ENCODE measurements at regions not wholly inside any gene's neighbourhood (a gene's known extent, or its start where the extent isn't known, plus 50 kb on each side); places are given as distances from the start of the nearest gene placed in this dataset.
"Not testable (repeated sequence)": the region's sequence is repeated elsewhere in the genome, so short reads cannot be mapped to it uniquely, and the experiment has no call there.

DNA sequence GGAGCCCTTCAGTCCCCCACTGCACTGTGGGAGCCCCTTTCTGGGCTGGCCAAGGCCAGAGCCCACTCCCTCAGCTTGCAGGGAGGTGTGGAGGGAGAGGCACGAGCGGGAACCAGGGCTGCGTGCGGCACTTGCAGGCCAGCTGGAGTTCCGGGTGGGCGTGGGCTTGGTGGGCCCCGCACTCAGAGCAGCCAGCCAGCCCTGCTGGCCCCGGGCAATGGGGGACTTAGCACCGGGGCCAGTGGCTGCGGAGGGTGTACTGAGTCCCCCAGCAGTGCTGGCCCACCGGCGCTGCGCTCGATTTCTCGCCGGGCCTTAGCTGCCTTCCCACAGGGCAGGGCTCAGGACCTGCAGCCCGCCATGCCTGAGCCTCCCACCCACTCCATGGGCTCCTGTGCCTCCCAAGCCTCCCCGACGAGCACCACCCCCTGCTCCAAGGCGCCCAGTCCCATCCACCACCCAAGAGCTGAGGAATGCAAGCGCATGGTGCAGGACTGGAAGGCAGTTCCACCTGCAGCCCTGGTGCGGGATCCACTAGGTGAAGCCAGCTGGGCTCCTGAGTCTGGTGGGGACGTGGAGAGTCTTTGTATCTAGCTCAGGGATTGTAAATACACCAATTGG lies 776.2 kb downstream of the KCTD8 start:
- not testable (repeated sequence) for DNase-seq

- no peak for DNase-seq
These were observed 768.2 kb downstream of the KCTD8 start for GRCh38 chr4:43680421-43680820.

DNA sequence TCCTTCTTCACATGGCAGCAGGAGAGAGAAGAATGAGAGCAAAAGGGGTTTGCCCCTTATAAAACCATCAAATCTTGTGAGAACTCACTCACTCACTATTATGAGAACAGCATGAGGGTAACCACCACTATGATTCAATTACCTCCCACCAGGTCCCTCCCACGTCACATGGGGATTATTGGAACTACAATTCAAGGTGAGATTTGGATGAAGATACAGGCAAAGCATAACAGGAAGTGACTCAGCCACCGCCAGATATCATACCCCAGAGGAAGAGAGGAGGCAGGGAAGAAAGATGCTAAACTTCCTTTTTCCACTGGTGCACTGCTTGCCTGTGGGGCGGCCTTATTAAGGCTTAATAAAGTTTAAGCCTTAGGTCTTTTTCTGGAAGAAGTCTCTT lies 766.1 kb downstream of the KCTD8 start:
- DNase-seq = no peak

GRCh38 chr4:43690116-43690515 lies 758.5 kb downstream of the KCTD8 start:
- DNase-seq = no peak

- no peak for DNase-seq
These were observed 754.7 kb downstream of the KCTD8 start for GRCh38 chr4:43693876-43694275.

GRCh38 chr4:43709443-43709842 lies 739.2 kb downstream of the KCTD8 start:
- no peak for DNase-seq

- DNase-seq = no peak
These were observed 731.8 kb downstream of the KCTD8 start for GRCh38 chr4:43716721-43717395.

DNA sequence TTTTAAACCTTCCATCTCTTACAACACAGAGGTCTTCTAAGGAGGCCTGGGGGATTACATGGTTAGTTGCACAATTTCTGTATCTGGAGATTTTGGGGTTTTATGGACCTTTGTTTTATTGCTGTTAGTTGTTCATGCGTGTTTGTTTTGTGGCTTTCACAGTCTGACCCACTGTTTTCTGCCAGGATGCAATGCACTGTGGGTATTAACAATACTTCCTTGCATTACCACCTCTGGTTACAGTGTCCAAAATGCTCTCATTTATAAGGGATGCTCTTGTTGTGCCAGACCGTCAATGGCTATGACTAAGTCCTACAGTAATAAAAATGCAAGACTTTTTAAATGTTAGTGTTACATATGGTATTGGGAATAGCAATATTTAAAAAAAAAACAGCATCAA lies 730.2 kb downstream of the KCTD8 start:
- no peak for DNase-seq

- DNase-seq = no peak
These were observed 715.7 kb downstream of the KCTD8 start for GRCh38 chr4:43732829-43733426.

DNA sequence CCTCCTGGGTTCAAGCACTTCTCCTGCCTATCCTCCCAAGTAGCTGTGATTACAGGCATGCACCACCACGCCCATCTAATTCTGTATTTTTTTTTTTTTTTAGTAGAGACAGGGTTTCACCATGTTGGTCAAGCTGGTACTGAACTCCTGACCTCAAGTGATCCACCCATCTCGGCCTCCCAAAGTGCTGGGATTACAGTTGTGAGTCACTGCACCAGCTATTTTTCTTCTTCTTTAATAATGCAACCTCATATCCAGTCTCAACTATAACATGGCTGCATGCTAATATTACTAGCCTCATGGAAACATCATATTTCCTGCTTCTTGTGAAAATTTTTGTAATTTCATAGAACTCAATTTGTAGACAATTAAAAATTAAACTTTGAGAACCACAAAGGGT lies 706.5 kb downstream of the KCTD8 start:
- DNase-seq = no peak

GRCh38 chr4:43754566-43754965 lies 694.0 kb downstream of the KCTD8 start:
- DNase-seq = no peak

- DNase-seq = peak in 1 of 2 donors; percentile 11
These were observed 691.5 kb downstream of the KCTD8 start for GRCh38 chr4:43757147-43757546.

GRCh38 chr4:43758836-43759235 lies 689.8 kb downstream of the KCTD8 start:
- DNase-seq = no peak

GRCh38 chr4:43763029-43763610 lies 685.5 kb downstream of the KCTD8 start:
- DNase-seq = no peak

GRCh38 chr4:43765514-43765913 lies 683.1 kb downstream of the KCTD8 start:
- no peak for DNase-seq

DNA sequence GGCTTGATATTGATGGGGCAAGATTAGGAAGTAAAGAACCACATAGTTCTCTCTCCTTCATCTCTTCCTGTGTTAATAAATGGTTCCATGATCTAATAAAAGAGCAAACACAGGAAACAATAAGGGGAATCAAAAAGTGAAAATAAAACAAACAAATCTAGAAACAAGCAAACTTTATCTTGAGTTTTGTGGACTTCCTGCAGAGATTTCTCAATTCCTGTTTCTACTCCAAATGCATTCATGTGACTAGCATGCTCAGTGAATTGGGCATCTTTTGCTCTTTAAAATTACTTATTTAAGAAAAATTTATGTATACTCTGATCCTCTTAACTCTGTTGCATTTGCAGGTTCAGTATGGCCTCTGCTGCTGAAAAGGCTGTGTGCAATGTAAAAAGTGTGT lies 682.0 kb downstream of the KCTD8 start:
- no peak for DNase-seq

DNA sequence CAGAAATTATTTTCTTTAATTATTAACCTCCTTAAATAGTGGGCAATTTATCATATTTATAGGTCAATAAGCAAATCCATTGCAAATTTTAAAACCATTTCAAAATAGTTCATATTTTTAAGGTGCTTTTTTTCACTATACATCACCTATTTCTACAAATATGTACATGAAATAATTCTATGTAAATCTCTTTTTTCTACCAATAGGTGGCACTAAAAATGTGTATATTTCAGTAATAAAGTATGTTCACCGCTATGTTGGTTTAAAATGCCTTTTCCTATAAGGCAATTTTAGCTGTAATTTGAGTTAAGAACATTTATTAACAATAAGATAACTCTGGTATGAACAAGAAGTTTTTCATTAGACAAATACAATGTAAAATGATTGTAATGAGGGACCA lies 672.2 kb downstream of the KCTD8 start:
- DNase-seq = peak in 1 of 2 donors; percentile 9

GRCh38 chr4:43778187-43778915 lies 670.3 kb downstream of the KCTD8 start:
- DNase-seq = no peak

- DNase-seq = no peak
These were observed 667.5 kb downstream of the KCTD8 start for GRCh38 chr4:43781125-43781524.

GRCh38 chr4:43782391-43782790 lies 666.2 kb downstream of the KCTD8 start:
- no peak for DNase-seq

GRCh38 chr4:43816116-43816515 lies 632.5 kb downstream of the KCTD8 start:
- DNase-seq = no peak

- no peak for DNase-seq
These were observed 626.0 kb downstream of the KCTD8 start for GRCh38 chr4:43822621-43823020.

DNA sequence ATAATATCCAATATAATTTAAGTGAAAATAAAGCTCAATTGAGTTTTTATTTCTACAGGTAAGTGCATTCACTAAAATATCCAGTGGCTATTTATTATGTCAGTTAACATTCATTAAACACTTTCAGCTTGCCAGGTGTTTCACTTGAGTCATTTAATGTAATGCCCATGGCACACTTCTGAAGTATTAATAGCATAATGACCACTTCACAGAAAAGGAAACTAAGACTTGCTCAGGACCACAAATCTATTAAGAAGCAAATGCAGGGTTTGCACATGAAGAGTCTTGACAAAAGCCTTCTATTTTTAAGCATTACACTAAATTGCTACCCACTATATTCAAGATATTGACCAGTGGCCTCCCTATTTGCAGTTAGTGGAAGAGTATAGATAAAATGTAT lies 612.7 kb downstream of the KCTD8 start:
- no peak for DNase-seq
